WTC11 (cell line): ENCODE measurements at regions not wholly inside any gene's neighbourhood (a gene's known extent, or its start where the extent isn't known, plus 50 kb on each side); places are given as distances from the start of the nearest gene placed in this dataset.

Experiments
- ATAC-seq: fragments of 200-7000 bp; cut with Tn5 transposase; 2 replicates; pipeline ENCODE4 v1.10.0; 2021; ENCODE audit warnings: mild to moderate bottlenecking, moderate library complexity
- CTCF ChIA-PET: fragments of 300-600 bp; sonication (Branson Sonifier 250); formaldehyde crosslinking; loops from one replicate; lab custom pipeline; 2021; ENCODE audit warnings: antibody characterized with exemption; lab: Charles Lee
- POLR2A ChIA-PET: fragments of 350-600 bp; sonication (Branson Sonifier 250); formaldehyde crosslinking; loops from one replicate; lab custom pipeline; 2021; ENCODE audit warnings: antibody characterized with exemption; lab: Charles Lee
- DNase-seq: peaks from one replicate; pipeline ENCODE4 v3.0.0; 2021; ENCODE audit warnings: low spot score
- H3K27ac Mint-ChIP-seq: 2 replicates; pipeline ENCODE4 v1.8.0; 2021; ENCODE audit warnings: mixed read lengths
- H3K27me3 Mint-ChIP-seq: 2 replicates; pipeline ENCODE4 v1.8.0; 2021; ENCODE audit warnings: low read depth, mild to moderate bottlenecking, moderate library complexity, mixed read lengths
- H3K36me3 Mint-ChIP-seq: 2 replicates; pipeline ENCODE4 v1.8.0; 2021; ENCODE audit warnings: mixed read lengths
- H3K4me1 Mint-ChIP-seq: 2 replicates; pipeline ENCODE4 v1.8.0; 2022; ENCODE audit warnings: mixed read lengths
- H3K4me3 Mint-ChIP-seq: 2 replicates; pipeline ENCODE4 v1.8.0; 2021; ENCODE audit warnings: mild to moderate bottlenecking, moderate library complexity, mixed read lengths
- H3K9me3 Mint-ChIP-seq: 2 replicates; pipeline ENCODE4 v1.8.0; 2021; ENCODE audit warnings: mixed read lengths
- ATF3 ChIP-seq: sonication (generic); formaldehyde crosslinking; conservative IDR thresholded peaks from 2 replicates; pipeline ENCODE4 v1.8.1; 2022; ENCODE audit warnings: mild to moderate bottlenecking, missing genetic modification reagents
- CDX4 ChIP-seq: fragments of 250-450 bp; sonication (Bioruptor Pico); IDR thresholded peaks from 2 replicates; pipeline ENCODE4 v1.9.0; 2021; ENCODE audit warnings: moderate library complexity, mild to moderate bottlenecking, inconsistent platforms, borderline replicate concordance
- CREB1 ChIP-seq: sonication (generic); formaldehyde crosslinking; IDR thresholded peaks from 2 replicates; pipeline ENCODE4 v1.8.0; 2023; ENCODE audit warnings: mild to moderate bottlenecking, missing genetic modification reagents
- CTCF ChIP-seq: fragments of 200-600 bp; IDR thresholded peaks from 2 replicates; pipeline ENCODE4 v1.8.0; 2022; ENCODE audit warnings: antibody characterized with exemption
- E2F4 ChIP-seq: sonication (generic); formaldehyde crosslinking; IDR thresholded peaks from 2 replicates; pipeline ENCODE4 v1.8.1; 2022; ENCODE audit warnings: low read depth, mild to moderate bottlenecking, moderate library complexity, missing genetic modification reagents, borderline replicate concordance
- ESRRA ChIP-seq: sonication (generic); formaldehyde crosslinking; IDR thresholded peaks from 2 replicates; pipeline ENCODE4 v1.8.1; 2022; ENCODE audit warnings: mild to moderate bottlenecking, missing genetic modification reagents, borderline replicate concordance
- HMGXB4 ChIP-seq: sonication (generic); formaldehyde crosslinking; IDR thresholded peaks from 2 replicates; pipeline ENCODE4 v1.8.1; 2023; ENCODE audit warnings: mild to moderate bottlenecking, moderate library complexity, missing genetic modification reagents
- NFATC4 ChIP-seq: fragments of 250-450 bp; sonication (Bioruptor Pico); IDR thresholded peaks from 2 replicates; pipeline ENCODE4 v1.9.0; 2021; ENCODE audit warnings: mild to moderate bottlenecking
- NFE2L1 ChIP-seq: sonication (generic); formaldehyde crosslinking; IDR thresholded peaks from 2 replicates; pipeline ENCODE4 v1.8.1; 2023; ENCODE audit warnings: missing genetic modification reagents
- STAT6 ChIP-seq: sonication (generic); formaldehyde crosslinking; conservative IDR thresholded peaks from 2 replicates; pipeline ENCODE4 v1.8.1; 2023; ENCODE audit warnings: mild to moderate bottlenecking, low read depth, missing genetic modification reagents, moderate library complexity
- TP53 ChIP-seq: sonication (generic); formaldehyde crosslinking; IDR thresholded peaks from 2 replicates; pipeline ENCODE4 v1.8.1; 2023; ENCODE audit warnings: mild to moderate bottlenecking, missing genetic modification reagents
- ZNF121 ChIP-seq: sonication (generic); formaldehyde crosslinking; IDR thresholded peaks from 2 replicates; pipeline ENCODE4 v1.8.0; 2023; ENCODE audit warnings: missing genetic modification reagents
- ZNF423 ChIP-seq: fragments of 250-450 bp; sonication (Bioruptor Pico); IDR thresholded peaks from 2 replicates; pipeline ENCODE4 v2.1.2; 2022; ENCODE audit warnings: mild to moderate bottlenecking, moderate library complexity
- ZNF425 ChIP-seq: fragments of 250-450 bp; sonication (Bioruptor Pico); conservative IDR thresholded peaks from 2 replicates; pipeline ENCODE4 v1.9.0; 2021; ENCODE audit warnings: mild to moderate bottlenecking
- ZNF512 ChIP-seq: sonication (generic); formaldehyde crosslinking; IDR thresholded peaks from 2 replicates; pipeline ENCODE4 v1.8.1; 2022; ENCODE audit warnings: missing genetic modification reagents, borderline replicate concordance
- ZNF532 ChIP-seq: fragments of 250-450 bp; sonication (Bioruptor Pico); IDR thresholded peaks from 2 replicates; pipeline ENCODE4 v1.9.0; 2021; ENCODE audit warnings: mild to moderate bottlenecking, borderline replicate concordance
- ZNF671 ChIP-seq: fragments of 250-450 bp; sonication (Bioruptor Pico); IDR thresholded peaks from 2 replicates; pipeline ENCODE4 v1.8.0; 2021; ENCODE audit warnings: mild to moderate bottlenecking
- ZSCAN18 ChIP-seq: fragments of 250-450 bp; sonication (Bioruptor Pico); IDR thresholded peaks from 2 replicates; pipeline ENCODE4 v2.1.2; 2022; ENCODE audit warnings: mild to moderate bottlenecking, moderate library complexity

- TF ChIP-seq ZNF532 (CRISPR knock-in tag), result no peak
- TF ChIP-seq ZNF512 (CRISPR knock-in tag), result no peak
- TF ChIP-seq HMGXB4, result no peak
- no peak for TF ChIP-seq E2F4 (CRISPR knock-in tag)
- no peak for TF ChIP-seq CTCF
- TF ChIP-seq ZNF423 (CRISPR knock-in tag), result no peak
- no peak for TF ChIP-seq ZNF671
- no peak for TF ChIP-seq TP53 (CRISPR knock-in tag)
- TF ChIP-seq ATF3 (CRISPR knock-in tag), result no peak
- TF ChIP-seq STAT6 (CRISPR knock-in tag), result no peak
- TF ChIP-seq, all 79 proteins: peak for 0
Measured at GRCh38 chr18:38502539-38502938, 936.9 kb upstream of the CELF4 start (continued).

- no peak for DNase-seq
- Mint-ChIP-seq H3K4me1 (no peaks in the 10 kb centered on the region), H3K36me3 (no peaks in the 10 kb centered on the region), H3K4me3 (no peak overlapping the region), H3K27ac (no peak overlapping the region), H3K27me3 (no peaks in the 10 kb centered on the region), H3K9me3 (peaks cover 3% of the 10 kb centered on the region)
- POLR2A ChIA-PET, result no interaction called here
- CTCF ChIA-PET, result no interaction called here
- ATAC-seq, result no peak
- TF ChIP-seq CDX4 (CRISPR knock-in tag) (no peak), ZNF425 (CRISPR knock-in tag) (no peak), ZNF121 (no peak), CREB1 (no peak), NFATC4 (CRISPR knock-in tag) (no peak), ESRRA (CRISPR knock-in tag) (no peak), NFE2L1 (CRISPR knock-in tag) (no peak), ZSCAN18 (no peak)
Measured at GRCh38 chr18:38497266-38497665, 931.7 kb upstream of the CELF4 start.
